Hematopoietic multipotent progenitor cell (in vitro differentiated cells): ENCODE measurements at regions not wholly inside any gene's neighbourhood (a gene's known extent, or its start where the extent isn't known, plus 50 kb on each side); places are given as distances from the start of the nearest gene placed in this dataset.

Source experiments
- DNase-seq, 3 donors: peaks; one replicate each; pipeline ENCODE4 v3.0.0-alpha.2; 2011 to 2015; ENCODE audit warnings: low read depth in 2 of 3, low spot score in 2 of 3

DNA sequence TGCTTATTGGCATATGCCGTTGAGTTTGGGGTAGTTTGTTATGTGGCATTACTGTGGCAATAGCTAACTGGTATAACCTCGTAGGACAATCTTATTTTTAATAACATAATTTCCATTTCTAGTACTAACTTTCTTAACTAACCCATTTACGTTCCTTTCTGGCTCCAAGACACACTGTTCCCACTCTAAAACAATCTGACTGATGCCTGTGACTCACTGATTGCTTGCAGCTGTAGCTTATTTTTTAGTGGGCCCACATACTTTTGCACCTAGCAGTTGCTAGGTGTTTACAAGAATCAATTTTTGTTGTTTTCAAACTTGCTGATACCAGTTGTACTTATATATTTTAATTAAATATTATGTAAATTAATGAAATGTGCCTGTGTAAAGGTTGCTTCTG, 52.2 kb downstream of the FAT3 start:
- no peak for DNase-seq

DNA sequence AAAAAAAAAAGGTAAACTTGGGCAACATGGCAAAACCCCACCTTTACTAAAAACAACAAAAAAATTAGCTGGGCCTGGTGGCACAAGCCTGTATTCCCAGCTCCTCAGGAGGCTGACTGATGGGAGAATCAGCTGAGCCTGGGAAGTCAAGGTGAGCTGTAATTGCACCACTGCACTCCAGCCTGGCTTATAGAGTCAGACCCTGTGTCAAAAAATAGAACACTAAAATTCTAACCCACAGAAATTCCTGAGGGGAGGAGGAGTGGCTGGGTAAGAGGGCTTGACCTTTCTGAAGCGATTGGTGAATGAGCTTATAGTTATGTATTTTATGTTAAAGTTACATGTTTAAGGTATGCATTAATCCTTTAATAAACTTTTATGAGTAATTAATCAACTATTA, 53.3 kb downstream of the FAT3 start:
- DNase-seq = no peak

DNA sequence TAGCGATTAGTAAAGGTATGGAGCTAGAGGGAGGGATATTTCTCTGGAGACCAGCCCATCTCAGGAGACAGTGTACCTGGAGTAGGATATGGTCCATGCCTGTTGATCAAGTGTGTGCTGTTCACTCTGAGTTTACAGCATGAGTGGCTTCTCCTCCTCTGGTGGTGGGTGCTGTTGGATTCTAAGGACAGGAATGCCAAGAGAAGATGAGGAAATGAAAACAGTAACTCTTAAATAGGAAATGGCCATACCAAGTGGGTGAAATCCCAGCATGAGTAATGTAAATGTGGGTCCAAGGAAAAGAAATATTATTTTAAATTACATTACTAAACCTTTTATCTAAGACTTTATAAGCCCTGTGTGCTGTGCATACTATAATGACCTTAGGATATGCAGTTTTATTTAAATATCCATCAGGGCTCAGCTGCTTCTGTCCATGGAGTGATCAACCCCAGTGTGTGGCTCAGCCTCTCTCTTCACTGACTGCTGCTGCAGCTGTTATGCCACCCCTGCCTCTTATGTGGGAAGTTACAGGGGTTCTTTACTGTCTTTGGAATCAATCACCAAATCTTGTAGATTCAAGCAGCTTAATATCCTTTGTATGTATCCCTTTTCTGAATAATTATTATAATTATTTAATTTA, 54.3 kb downstream of the FAT3 start:
- no peak for DNase-seq

DNA sequence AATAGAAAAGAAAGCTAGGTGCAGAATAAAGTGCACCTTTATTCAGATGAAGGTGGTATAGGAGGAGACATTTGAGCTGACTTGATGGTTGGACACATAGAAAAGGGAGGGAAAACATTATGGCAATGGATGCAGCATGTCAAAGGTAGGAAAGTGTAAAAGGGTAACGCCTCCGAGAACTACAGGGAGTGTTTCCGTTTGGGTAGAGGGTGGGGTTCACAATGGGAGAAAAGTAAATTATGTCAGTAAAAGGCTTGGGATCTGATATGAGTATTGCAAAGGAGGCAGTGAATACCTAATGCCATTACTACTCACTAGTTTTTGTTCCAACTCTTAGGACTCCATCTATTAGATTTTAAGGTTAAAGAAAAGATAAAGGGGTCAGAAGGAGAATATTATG, 59.5 kb downstream of the FAT3 start:
- DNase-seq = no peak

DNA sequence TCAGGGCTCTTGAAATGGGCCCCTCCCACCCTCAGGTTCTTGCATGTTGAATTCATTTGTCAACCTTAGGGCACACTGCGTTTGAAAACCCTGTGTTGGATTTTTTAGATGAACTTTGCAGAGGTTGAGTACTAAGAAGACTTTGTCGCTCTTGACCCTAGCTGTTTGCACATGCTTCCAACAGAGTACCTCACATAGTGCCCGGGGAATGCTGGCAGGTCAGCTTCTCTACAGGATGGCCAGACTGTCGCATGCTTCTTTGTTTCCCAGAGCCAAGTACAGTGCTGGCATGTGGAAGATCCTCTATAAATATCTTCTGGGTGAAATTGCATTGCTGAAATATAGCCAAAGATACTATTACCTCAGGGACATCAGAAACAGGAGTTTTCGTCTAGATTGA, 59.9 kb downstream of the FAT3 start:
- no peak for DNase-seq

DNA sequence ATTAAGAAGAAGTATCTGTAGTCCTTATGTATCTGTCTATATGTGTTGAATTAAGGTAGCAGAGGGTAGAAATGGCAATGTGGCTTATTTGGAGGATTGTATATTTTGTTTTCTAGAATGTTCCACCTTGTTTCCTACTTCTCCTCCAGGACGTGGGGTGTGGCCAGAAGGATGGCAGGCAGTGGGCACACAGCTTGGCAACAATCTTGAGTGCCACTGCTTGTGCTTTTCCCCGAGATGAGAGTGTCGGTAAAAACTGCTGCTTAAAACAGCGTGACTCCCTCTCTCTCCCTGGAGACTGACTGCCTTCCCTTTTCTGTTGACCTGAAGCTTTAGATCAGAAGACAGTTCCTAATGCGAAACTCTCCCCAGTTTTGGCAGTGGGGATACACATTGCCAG, 61.2 kb downstream of the FAT3 start:
- DNase-seq = no peak

DNA sequence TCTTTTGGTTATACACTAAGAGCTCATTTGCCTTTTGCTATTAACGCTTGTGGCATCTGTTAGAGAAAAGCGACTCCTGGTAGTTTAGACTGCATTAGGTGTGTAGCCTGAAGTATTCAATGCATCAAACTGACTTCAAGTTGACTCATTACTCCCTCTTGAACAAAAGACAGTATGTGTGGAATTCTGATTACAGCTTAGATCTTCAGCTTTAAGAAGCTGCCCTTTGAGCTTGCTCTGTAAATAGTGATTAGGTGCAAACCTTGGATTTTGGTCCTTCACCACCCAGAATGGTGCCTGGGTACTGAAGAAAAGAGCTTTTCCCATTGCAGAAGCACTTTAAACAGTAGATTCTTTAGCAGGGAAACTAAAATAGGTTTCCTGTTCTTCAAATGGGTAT, 62.1 kb downstream of the FAT3 start:
- DNase-seq = no peak

DNA sequence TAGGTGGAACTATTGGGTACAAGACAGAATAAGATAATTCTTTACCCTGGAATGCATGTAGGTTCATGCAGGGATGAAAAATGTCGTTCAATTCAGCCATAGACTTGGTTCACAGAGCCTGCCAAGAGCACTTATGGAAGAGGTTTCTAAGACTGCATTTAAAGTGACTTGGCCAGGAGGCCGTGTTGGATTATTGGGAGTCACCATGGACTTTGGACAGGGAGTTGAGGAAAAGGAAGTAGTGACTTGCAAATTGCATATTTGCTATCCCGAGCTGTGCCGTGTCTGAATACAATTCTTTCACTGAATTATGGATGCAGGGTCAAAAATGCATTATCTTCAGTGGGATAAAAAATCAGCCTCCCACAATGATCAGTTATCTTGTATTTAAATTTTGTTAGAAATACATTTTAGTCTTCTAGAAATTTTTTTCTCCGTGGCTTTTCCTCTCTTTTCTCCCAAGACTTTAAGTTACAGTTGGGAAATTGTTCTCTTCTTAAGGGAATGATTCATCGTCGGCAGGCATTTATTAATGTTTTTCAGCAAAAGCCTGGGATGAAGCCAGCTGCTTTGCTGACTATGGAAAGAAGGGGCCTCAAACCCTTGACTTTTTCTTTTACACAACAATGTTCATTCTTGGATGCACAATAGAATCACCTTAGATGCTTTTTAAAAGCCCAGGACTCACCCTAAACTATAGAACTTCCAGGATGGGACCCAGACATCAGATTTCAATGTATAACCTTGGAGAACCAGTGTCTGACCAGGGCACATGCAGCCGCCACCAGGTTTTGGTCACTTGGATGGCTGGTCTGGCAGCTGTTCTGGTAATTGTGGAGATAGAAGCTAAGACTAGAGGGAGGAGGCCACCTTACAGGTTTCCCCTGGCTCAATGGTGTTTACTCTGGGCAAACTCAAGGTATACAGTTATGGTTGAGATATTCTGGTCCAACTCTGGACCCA, 70.8 kb downstream of the FAT3 start:
- DNase-seq = no peak

DNA sequence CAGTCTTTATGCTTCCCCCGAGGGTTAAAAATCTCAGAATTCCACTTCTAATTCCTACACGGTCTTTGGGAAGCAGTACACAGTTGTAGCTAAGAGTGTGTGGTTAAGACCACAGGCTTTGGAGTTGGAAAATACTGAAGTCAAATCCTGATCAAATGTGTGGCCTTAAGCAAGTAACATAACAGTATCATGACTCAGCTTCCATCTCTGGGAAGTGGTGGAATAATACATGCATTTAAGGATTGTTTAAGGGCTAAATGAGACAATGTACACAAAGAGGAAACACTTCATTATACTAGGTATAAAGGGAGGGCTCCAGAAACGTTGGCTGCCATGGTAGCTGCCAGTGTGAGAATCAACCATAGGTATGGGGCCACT, 71.5 kb downstream of the FAT3 start:
- no peak for DNase-seq

DNA sequence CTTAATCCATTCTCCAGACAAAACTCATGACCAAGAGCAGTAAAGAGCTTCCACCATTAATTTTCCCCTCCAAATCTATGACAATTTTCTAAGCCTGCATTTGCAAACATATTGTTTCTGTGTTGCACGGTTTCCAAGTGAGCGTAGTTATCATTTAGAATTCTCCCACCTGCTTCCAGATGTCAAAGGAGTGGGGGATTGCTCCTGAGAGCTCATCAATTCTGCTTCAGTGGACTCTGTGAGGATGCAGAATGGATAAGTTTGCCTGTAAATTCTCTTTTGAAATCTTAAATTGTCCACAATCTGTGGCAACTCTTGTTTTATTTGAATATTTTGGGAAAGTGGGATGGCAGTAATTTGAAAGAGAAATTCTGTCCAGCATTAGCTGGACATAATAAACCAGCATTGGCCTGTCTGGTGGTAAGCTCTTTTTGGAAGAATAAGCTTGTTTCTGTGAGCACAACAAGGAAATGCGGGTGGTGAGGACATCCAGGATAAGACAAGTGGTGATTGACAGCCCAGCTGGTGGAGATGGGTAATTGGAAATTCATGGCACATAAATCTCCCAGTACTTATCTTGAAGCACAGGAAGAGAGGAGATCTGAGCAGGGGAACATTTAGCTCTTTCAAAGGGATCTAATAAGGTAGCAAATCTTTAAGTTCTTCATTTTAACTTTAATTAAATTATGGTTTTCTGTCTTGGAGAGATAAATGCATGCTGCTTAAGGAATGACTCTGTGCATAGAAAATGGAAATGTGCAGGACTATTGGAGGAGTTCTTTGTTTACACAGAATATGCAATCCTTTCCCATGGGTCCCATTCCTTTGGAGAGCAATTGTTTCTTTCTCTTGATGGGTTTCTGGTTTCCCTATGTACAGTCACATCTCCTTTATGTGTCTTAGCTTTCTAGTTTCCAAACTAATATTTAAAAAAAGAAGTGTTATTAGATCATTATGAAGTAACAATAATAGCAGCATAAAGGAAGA, 73.2 kb downstream of the FAT3 start:
- no peak for DNase-seq

DNA sequence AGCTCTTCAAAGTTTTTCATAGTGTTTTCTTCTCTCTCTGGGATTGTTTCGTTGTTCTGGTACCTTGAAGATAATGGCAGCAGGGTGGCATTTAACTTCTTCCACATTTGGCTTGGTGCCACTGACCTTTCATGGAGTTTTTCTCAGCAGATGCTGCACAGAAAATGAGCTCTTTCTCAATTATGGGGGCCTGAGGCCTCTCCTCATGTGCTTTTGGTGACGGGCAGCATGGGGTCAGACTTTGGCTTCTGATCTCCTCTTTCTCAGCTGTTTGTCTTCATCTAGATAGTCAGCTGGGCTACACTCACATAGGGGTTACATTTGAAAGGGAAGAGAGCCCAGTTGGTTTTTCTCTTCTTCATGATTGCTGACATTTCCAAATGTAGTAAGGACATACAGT, 76.3 kb downstream of the FAT3 start:
- no peak for DNase-seq

DNA sequence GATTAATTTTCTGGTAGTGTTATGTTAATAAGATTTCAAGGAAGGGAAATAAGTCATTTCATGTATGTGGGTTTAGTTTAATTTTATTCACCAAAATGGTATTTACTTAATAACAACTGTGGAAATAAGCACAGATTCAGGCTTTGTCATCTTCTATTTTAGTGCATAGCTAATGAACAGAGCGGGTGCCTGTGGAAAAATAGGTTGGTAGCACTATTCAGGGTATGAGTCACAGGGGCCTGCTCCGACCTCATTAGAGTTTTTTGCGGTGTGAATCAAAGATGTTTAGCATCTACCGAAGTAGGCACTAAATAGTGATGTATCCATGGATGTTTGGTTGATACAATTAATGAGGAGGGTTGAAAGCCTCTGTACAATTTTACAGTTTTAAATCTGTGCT, 78.2 kb downstream of the FAT3 start:
- no peak for DNase-seq

DNA sequence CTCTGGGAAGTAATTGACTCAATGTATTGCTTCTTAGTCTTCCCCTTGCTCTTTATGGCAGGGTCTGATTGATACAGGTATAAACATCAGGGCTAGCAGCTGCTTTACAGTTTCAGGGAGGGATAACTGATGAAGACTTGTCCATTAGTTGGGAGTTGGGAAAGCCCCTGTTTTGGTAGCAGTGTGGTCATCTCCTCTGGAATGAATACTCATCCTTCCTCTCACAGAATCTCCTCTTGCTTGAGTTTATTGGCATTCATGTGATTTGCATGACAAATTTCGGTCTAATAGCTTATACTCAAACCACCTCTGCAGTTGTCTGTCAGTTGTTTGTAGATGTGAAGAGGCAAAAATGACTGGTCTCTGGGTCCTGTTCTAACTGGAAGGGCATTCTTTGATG, 79.7 kb downstream of the FAT3 start:
- DNase-seq = no peak

DNA sequence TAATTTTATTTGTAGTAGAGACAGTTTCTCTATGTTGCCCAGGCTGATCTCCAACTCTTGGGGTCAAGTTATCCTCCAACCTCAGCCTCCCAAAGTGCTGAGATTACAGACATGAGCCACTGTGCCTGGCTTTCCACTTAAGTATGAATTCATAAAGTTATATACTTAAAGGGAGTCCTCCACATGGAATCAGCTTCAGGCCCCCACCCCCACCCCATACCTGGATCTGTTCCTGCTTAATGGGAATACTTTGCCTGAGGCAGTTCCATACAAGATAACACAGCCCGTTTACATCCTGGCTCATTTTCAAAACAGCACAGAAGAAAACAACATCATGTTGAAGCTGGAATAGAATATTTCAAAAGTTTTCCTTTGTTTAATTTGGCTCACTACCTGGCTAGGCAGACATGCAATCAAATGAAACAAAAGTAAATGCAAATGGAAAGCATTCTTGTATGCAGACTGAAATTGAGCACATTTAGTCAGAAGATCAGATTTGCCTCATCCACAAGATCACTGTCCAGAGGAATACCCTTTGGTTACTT, 82.4 kb downstream of the FAT3 start:
- DNase-seq = no peak

DNA sequence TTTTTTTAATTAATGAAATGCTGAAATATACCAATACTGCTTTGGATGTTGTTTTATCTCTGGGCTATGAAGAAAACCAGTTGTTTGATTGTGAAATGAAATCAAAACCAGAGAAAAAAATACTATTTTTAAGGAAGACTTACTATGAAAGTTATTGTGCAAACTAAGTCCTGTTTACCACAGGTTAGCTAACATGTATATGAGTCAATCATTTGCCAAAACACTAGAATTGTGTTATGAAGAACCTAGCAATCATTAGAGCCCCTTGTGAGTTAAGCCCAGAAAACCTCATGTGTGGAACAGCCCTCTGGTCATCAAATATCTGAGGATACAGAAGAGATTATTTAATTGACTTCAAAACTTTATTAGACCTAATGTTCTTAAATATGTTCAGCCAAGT, 83.7 kb downstream of the FAT3 start:
- DNase-seq = no peak

DNA sequence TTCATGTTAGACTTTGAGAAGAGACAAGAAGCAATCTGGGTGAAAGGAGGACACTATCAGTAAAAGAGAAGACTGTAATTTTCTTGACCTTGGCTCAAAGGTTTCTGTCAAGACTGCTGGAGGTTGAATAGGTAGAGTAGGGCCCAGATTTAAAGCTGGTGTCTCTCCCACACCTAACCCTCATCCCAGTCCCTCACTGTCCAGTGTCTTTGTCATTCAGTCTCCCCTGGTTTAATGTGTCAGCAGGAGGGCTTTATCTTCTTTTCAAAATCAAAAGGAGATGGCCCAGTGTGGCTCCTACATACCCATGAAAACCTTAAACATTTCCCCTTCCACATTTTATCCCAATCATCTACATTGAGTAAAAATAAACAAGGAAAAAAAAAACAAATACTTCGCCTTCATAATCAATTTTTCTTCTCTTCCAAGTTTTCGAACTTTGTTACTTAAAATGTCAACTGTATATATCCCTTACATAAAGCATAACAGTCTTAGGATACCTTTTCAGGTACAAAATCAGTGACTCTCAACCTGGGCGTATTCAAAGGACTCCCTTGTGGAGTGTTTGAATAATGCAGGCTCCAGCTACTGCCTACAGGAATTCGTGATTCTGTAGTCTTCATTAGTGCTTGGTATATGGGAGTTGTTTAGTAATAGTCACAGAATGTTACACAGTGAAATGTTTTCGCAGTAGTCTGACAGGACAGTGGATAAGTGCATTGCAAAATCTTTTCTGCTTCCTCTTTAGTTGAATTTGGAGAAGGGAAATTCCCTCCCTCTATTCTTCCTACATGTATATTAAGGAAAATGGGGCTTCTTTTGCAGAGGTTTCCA, 87.2 kb downstream of the FAT3 start:
- DNase-seq = no peak

DNA sequence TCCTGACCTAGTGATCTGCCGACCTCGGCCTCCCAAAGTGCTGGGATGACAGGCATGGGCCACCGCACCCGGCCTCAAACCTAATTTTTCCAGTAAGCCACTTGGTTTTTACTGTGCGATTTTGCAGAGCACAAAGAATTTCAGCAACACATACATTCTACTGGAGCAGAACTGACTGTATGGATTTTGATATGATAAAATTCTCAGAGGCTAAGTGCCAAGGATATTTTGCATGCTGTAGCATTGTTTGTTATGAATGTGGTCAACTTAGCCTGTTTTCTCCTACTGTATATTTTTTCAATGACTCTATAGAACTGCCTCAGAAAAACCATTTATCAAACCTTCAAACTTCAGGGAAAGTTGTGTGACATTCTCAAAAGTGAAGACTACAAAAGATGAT, 89.2 kb downstream of the FAT3 start:
- DNase-seq = no peak

DNA sequence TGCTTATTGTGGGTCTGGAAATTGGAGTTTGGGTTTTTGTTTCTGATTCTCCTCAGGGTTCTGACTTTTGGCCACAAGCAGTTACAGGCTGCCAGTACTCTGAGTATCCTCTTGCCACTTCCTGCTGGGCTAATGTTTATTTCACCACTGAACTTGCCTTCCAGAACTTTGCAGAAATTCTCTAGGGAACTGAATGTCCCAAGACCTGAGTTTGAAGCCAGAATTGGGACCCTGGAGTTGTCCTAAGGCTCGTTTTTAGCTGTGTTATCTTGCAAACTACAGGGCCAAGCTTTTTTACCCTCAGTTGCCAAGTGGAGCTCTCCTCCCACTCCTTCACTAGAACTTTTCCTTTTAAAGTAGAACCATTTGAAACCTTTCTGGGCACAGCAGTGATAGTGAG, 89.9 kb downstream of the FAT3 start:
- no peak for DNase-seq

DNA sequence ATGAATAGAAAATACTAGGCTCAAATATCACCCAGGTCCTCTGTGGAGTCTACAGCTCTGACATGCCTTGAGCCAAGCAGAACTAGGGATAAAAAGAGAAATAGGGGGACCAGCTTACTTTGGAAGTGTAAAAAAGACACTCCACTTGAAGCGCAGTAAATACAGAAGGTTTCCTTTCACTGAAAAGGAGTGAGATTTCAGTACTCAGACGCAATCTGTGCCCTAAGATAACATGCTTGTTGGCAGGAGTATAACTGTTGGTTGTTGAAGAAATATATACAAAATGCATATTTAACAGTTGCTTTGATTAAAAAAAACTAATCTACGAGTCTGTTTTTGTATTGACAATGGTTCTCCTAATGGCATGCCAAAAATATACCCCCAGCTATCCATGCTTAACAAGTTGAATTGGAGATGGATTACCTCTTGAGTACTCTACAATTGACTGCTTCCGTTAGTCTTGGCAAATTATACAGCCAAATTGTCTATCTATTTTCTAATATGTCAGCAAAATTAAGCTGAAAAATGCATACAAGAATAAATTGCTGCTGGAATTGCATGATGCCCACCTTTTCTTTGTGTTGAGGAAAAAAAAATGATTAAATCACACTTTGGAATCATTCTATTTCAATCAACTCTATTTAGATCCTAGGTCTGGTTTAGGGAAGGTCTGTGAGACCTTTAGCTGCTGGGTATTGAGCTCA, 91.6 kb downstream of the FAT3 start:
- no peak for DNase-seq
